Gastroesophageal sphincter (tissue), 3 donors: ENCODE measurements at regions not wholly inside any gene's neighbourhood (a gene's known extent, or its start where the extent isn't known, plus 50 kb on each side); places are given as distances from the start of the nearest gene placed in this dataset.

Experiments
- CTCF ChIP-seq, 4 experiments: fragments of 200-600 bp in 2 of 4; fragments of 450-650 bp in 2 of 4; sonication (generic) in 1 of 4; IDR thresholded peaks; one replicate each; pipeline ENCODE4 v1.5.1; 2017 to 2019; ENCODE audit warnings: antibody characterized with exemption in 4 of 4, mild to moderate bottlenecking in 2 of 4, moderate library complexity in 2 of 4
- EP300 ChIP-seq: sonication (generic); formaldehyde crosslinking; IDR thresholded peaks from one replicate; pipeline ENCODE4 v1.6.1; 2017; ENCODE audit warnings: antibody characterized with exemption, mild to moderate bottlenecking
- POLR2A ChIP-seq, 2 donors: fragments of 450-650 bp; IDR thresholded peaks; one replicate each; pipeline ENCODE4 v1.6.1; 2017; ENCODE audit warnings: antibody characterized with exemption in 2 of 2, mild to moderate bottlenecking in 2 of 2, moderate library complexity in 1 of 2
- POLR2AphosphoS5 ChIP-seq: sonication (generic); formaldehyde crosslinking; IDR thresholded peaks from one replicate; pipeline ENCODE4 v1.6.1; 2017; ENCODE audit warnings: antibody characterized with exemption

GRCh38 chr11:26021017-26021416 lies 310.9 kb upstream of the ANO3 start:
- no peak for TF ChIP-seq POLR2AphosphoS5
- TF ChIP-seq CTCF (IDR thresholded peaks at IDR 0.05): no peak
- TF ChIP-seq EP300: no peak
- TF ChIP-seq POLR2A (IDR thresholded peaks at IDR 0.05): no peak
